ENCODE measurements at regions not wholly inside any gene's neighbourhood (a gene's known extent, or its start where the extent isn't known, plus 50 kb on each side); places are given as distances from the start of the nearest gene placed in this dataset.

GRCh38 chr13:34019870-34020269 lies 201.9 kb downstream of the RFC3 start:
- TF ChIP-seq CTCF (IDR thresholded peaks at IDR 0.05) = no peak

GRCh38 chr13:34020388-34020787 lies 202.4 kb downstream of the RFC3 start:
- no peak for TF ChIP-seq CTCF (IDR thresholded peaks at IDR 0.05)

DNA sequence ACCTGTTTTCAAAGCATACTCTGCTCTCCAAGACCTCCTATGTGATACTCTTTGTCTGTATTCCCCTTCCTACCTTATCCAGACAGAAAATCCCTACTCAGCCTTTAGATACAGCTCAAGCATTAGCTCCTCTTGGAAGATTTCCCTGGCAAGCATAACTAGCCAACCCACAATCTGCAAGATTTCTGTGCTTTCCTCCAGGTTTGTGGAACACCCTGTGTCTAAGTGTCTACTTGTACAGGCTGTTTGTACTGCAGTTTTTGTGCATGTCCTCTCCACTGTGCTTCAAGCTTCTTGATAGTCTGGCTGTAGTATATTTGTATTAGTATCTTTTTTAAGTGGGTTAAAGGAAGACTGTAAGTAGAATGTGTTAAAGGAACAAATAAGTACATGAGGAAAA lies 203.7 kb downstream of the RFC3 start:
- TF ChIP-seq CTCF (IDR thresholded peaks at IDR 0.05) = no peak

DNA sequence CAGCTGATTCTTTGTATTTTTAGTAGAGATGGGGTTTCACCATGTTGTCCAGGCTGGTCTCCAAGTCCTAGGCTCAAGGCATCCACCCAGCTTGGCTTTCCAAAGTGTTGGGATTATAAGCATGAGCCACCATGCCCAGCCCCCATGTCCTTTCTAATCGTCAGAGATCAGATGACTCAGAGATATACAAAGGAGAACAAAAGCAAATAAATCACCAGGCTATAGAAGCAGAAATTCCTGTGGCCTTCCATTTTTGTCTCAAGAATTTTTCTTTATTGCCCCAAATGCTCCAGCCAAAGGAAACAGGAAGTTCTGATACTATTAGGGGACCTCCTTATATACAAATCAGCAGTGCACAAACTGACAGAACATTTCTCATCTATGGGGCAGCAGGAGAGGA lies 207.8 kb downstream of the RFC3 start:
- no peak for TF ChIP-seq CTCF (IDR thresholded peaks at IDR 0.05)

- no peak for TF ChIP-seq CTCF (IDR thresholded peaks at IDR 0.05)
These were observed 208.4 kb downstream of the RFC3 start for GRCh38 chr13:34026308-34026707.

GRCh38 chr13:34028496-34029442 lies 210.8 kb downstream of the RFC3 start:
- no peak for TF ChIP-seq CTCF (IDR thresholded peaks at IDR 0.05)

DNA sequence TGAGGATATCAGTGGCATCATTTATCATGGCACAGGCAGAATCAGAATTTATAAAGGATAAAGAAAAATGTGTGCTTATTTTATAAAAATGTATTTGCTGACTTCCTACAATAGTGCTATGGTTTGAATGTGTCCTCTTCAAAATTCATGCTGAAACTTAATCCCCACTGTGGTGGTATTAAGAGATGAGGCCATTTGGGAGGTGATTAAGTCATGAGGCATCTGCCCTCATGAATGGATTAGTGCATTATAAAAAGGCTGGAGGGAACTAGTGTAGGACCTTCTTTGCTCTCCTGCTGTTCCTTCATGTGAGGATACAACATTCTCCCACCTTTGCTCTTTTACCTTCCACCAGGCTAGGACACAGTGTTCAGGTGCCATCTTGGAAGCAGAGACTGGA lies 212.8 kb downstream of the RFC3 start:
- TF ChIP-seq CTCF (IDR thresholded peaks at IDR 0.05) = no peak
